Activated CD8-positive, alpha-beta memory T cell treated with anti-CD3 and anti-CD28 coated beads for 36 hours (primary cell): ENCODE measurements at regions not wholly inside any gene's neighbourhood (a gene's known extent, or its start where the extent isn't known, plus 50 kb on each side); places are given as distances from the start of the nearest gene placed in this dataset.
"Not testable (repeated sequence)": the region's sequence is repeated elsewhere in the genome, so short reads cannot be mapped to it uniquely, and the experiment has no call there.

Source experiments
- CTCF ChIA-PET: fragments of 350-600 bp; sonication (Branson Sonifier 250); formaldehyde crosslinking; loops from one replicate; lab custom pipeline; 2021; ENCODE audit warnings: antibody characterized with exemption; lab: Charles Lee
- POLR2A ChIA-PET: fragments of 350-600 bp; sonication (Branson Sonifier 250); formaldehyde crosslinking; loops from one replicate; lab custom pipeline; 2021; ENCODE audit warnings: antibody characterized with exemption; lab: Charles Lee

- POLR2A ChIA-PET, result not testable (repeated sequence)
Measured at GRCh38 chr1:114242531-114243210, 89.0 kb upstream of the SYT6 start.

GRCh38 chr1:114238053-114238452, 84.4 kb upstream of the SYT6 start:
- ChIA-PET CTCF (no interaction called here), POLR2A (no interaction called here)

More at GRCh38 chr1:114242531-114243210, 89.0 kb upstream of the SYT6 start:
- CTCF ChIA-PET, result not testable (repeated sequence)

GRCh38 chr1:114236517-114236916, 82.8 kb upstream of the SYT6 start:
- ChIA-PET POLR2A (no interaction called here), CTCF (no interaction called here)

GRCh38 chr1:114235960-114236359, 82.3 kb upstream of the SYT6 start:
- ChIA-PET CTCF (no interaction called here), POLR2A (no interaction called here)

- ChIA-PET CTCF (no interaction called here), POLR2A (no interaction called here)
Measured at GRCh38 chr1:114235281-114235680, 81.6 kb upstream of the SYT6 start.

- ChIA-PET POLR2A (interaction anchor here (0.6 kb wide), 1 partner anchor 112 kb away, joined by 3 read pairs; no protein-coding TSS in a partner anchor), CTCF (no interaction called here)
Measured at GRCh38 chr1:114234408-114235124, 80.9 kb upstream of the SYT6 start.

- ChIA-PET CTCF (no interaction called here), POLR2A (no interaction called here)
Measured at GRCh38 chr1:114232691-114233090, 79.0 kb upstream of the SYT6 start.

- POLR2A ChIA-PET, result no interaction called here
Measured at GRCh38 chr1:114231301-114231700, 77.6 kb upstream of the SYT6 start.

GRCh38 chr1:114229368-114229767, 75.7 kb upstream of the SYT6 start:
- ChIA-PET POLR2A (no interaction called here), CTCF (no interaction called here)

More at GRCh38 chr1:114231301-114231700, 77.6 kb upstream of the SYT6 start:
- CTCF ChIA-PET, result no interaction called here

- CTCF ChIA-PET, result no interaction called here
- POLR2A ChIA-PET, result no interaction called here
Measured at GRCh38 chr1:114227059-114227458, 73.4 kb upstream of the SYT6 start.

- ChIA-PET CTCF (no interaction called here), POLR2A (no interaction called here)
Measured at GRCh38 chr1:114224196-114224907, 70.7 kb upstream of the SYT6 start.

GRCh38 chr1:114222920-114223319, 69.3 kb upstream of the SYT6 start:
- ChIA-PET POLR2A (no interaction called here), CTCF (no interaction called here)

GRCh38 chr1:114219172-114219868, 65.7 kb upstream of the SYT6 start:
- POLR2A ChIA-PET, result no interaction called here
- CTCF ChIA-PET, result no interaction called here

GRCh38 chr1:114218361-114219171, 64.9 kb upstream of the SYT6 start:
- POLR2A ChIA-PET, result no interaction called here
- CTCF ChIA-PET, result no interaction called here

- POLR2A ChIA-PET, result no interaction called here
- CTCF ChIA-PET, result no interaction called here
Measured at GRCh38 chr1:114216431-114217173, 62.9 kb upstream of the SYT6 start.

- CTCF ChIA-PET, result no interaction called here
- POLR2A ChIA-PET, result no interaction called here
Measured at GRCh38 chr1:114215436-114215835, 61.8 kb upstream of the SYT6 start.

GRCh38 chr1:114214016-114214415, 60.3 kb upstream of the SYT6 start:
- POLR2A ChIA-PET, result no interaction called here
- CTCF ChIA-PET, result no interaction called here

- ChIA-PET POLR2A (interaction anchor here (0.5 kb wide), 1 partner anchor 28 kb away, joined by 3 read pairs; no protein-coding TSS in a partner anchor), CTCF (no interaction called here)
Measured at GRCh38 chr1:114209971-114210370, 56.3 kb upstream of the SYT6 start.
